Natural killer cell (primary cell): ENCODE measurements at regions not wholly inside any gene's neighbourhood (a gene's known extent, or its start where the extent isn't known, plus 50 kb on each side); places are given as distances from the start of the nearest gene placed in this dataset.

Experiments
- ATAC-seq, 3 donors: fragments of 150-1000 bp in 2 of 3; fragments of 200-7000 bp in 1 of 3; cut with Tn5 transposase; 1 replicate in 1 of 3; 2 replicates in 2 of 3; pipeline ENCODE4 v1.10.0; 2021; ENCODE audit warnings: mild to moderate bottlenecking in 2 of 3, moderate library complexity in 2 of 3
- DNase-seq, 2 donors: peaks; one replicate each; pipeline versions ENCODE4 v3.0.0 to v3.0.0-alpha.2; 2013 to 2021; ENCODE audit warnings: mixed read lengths in 1 of 2
- H3K27ac ChIP-seq: one replicate; pipeline ENCODE4 v1.5.1; 2013; ENCODE audit warnings: mild to moderate bottlenecking, low read length
- H3K27me3 ChIP-seq: one replicate; pipeline ENCODE4 v1.6.1; 2013; ENCODE audit warnings: low read length; ENCODE audit not compliant: control insufficient read depth, insufficient read depth
- H3K36me3 ChIP-seq: one replicate; pipeline ENCODE4 v1.6.1; 2013; ENCODE audit warnings: low read length; ENCODE audit not compliant: control insufficient read depth, insufficient read depth
- H3K4me1 ChIP-seq: one replicate; pipeline ENCODE4 v1.6.1; 2013; ENCODE audit warnings: low read length; ENCODE audit not compliant: control insufficient read depth, insufficient read depth
- H3K4me3 ChIP-seq: one replicate; pipeline ENCODE4 v1.5.1; 2013; ENCODE audit warnings: low read length
- H3K9me3 ChIP-seq: one replicate; pipeline ENCODE4 v1.6.1; 2013; ENCODE audit warnings: low read length; ENCODE audit not compliant: control insufficient read depth, insufficient read depth
- H3K27ac Mint-ChIP-seq, 2 donors: one replicate each; pipeline ENCODE4 v1.8.0; 2022; ENCODE audit warnings: mild to moderate bottlenecking in 2 of 2, mixed read lengths in 2 of 2, moderate library complexity in 1 of 2
- H3K27me3 Mint-ChIP-seq, 2 donors: one replicate each; pipeline ENCODE4 v1.8.0; 2022; ENCODE audit warnings: low read depth in 2 of 2, mixed read lengths in 2 of 2
- H3K36me3 Mint-ChIP-seq: one replicate; pipeline ENCODE4 v1.8.0; 2022; ENCODE audit warnings: mixed read lengths
- H3K4me1 Mint-ChIP-seq, 2 donors: one replicate each; pipeline ENCODE4 v1.8.0; 2022; ENCODE audit warnings: mixed read lengths in 2 of 2
- H3K4me3 Mint-ChIP-seq: one replicate; pipeline ENCODE4 v1.8.0; 2022; ENCODE audit warnings: mild to moderate bottlenecking, moderate library complexity, mixed read lengths
- H3K9me3 Mint-ChIP-seq, 2 donors: one replicate each; pipeline ENCODE4 v1.8.0; 2022; ENCODE audit warnings: mixed read lengths in 2 of 2
- CTCF ChIP-seq: fragments of 200-600 bp; IDR thresholded peaks from one replicate; pipeline ENCODE4 v1.8.0; 2022; ENCODE audit warnings: antibody characterized with exemption
- WGBS: methylation state at CpG from one replicate; pipeline ENCODE4 v1.1.7; 2013; ENCODE audit warnings: missing lambda C conversion rate; ENCODE audit not compliant: insufficient coverage; 5-methylcytosine and 5-hydroxymethylcytosine counted together
- intact Hi-C: fragments of 100-400 bp; cut with micrococcal nuclease; formaldehyde crosslinking; loops from one replicate; pipeline ENCODE4 v1.14.2; 2022

- TF ChIP-seq CTCF, result no peak
- Histone ChIP-seq H3K27ac (no peak overlapping the region), H3K4me1 (no peaks in the 10 kb centered on the region), H3K27me3 (no peaks in the 10 kb centered on the region), H3K9me3 (peaks cover 14% of the 10 kb centered on the region), H3K36me3 (no peaks in the 10 kb centered on the region), H3K4me3 (no peak overlapping the region)
- H3K4me3 Mint-ChIP-seq, result no peak overlapping the region
- DNase-seq (no peak), ATAC-seq (no peak)
- no peaks in the 10 kb centered on the region for H3K27me3 Mint-ChIP-seq
- H3K9me3 Mint-ChIP-seq, result peaks cover 5 to 14% of the 10 kb centered on the region in 2 donors
- H3K27ac Mint-ChIP-seq, result no peak overlapping the region
- 34% methylated on average over 81 of the region's 81 CpGs for WGBS
- peaks cover 8% of the 10 kb centered on the region for H3K36me3 Mint-ChIP-seq
- intact Hi-C loops, result no loop called here
- no peaks in the 10 kb centered on the region for H3K4me1 Mint-ChIP-seq
Measured at GRCh38 chr16:46428108-46429061, 192.8 kb downstream of the SHCBP1 start.

- Mint-ChIP-seq H3K9me3 (peaks cover 10 to 18% of the 10 kb centered on the region in 2 donors), H3K27ac (no peak overlapping the region)
- ATAC-seq, result no peak
Measured at GRCh38 chr16:46427340-46428107, 193.7 kb downstream of the SHCBP1 start.

GRCh38 chr16:46426336-46426735 lies 194.8 kb downstream of the SHCBP1 start:
- peaks cover 8% of the 10 kb centered on the region for H3K36me3 Mint-ChIP-seq
- no peak for TF ChIP-seq CTCF
- Histone ChIP-seq H3K4me3 (no peak overlapping the region), H3K27ac (no peak overlapping the region), H3K36me3 (no peaks in the 10 kb centered on the region), H3K9me3 (peaks cover 14% of the 10 kb centered on the region), H3K27me3 (no peaks in the 10 kb centered on the region), H3K4me1 (no peaks in the 10 kb centered on the region)
- H3K27ac Mint-ChIP-seq, result no peak overlapping the region
- WGBS, result 67% methylated on average over 1 of the region's 1 CpG
- no peaks in the 10 kb centered on the region for H3K27me3 Mint-ChIP-seq
- H3K9me3 Mint-ChIP-seq, result peaks cover 14 to 18% of the 10 kb centered on the region in 2 donors
- no peak overlapping the region for H3K4me3 Mint-ChIP-seq
- ATAC-seq (no peak), DNase-seq (no peak)
- intact Hi-C loops, result no loop called here
- no peaks in the 10 kb centered on the region for H3K4me1 Mint-ChIP-seq

More at GRCh38 chr16:46427340-46428107, 193.7 kb downstream of the SHCBP1 start:
- Mint-ChIP-seq H3K4me3 (no peak overlapping the region), H3K27me3 (no peaks in the 10 kb centered on the region), H3K36me3 (peaks cover 8% of the 10 kb centered on the region), H3K4me1 (no peaks in the 10 kb centered on the region)
- intact Hi-C loops, result no loop called here
- H3K4me3 ChIP-seq, result no peak overlapping the region
- WGBS, result 52% methylated on average over 48 of the region's 48 CpGs
- no peak for TF ChIP-seq CTCF
- H3K27ac ChIP-seq, result no peak overlapping the region
- H3K9me3 ChIP-seq, result peaks cover 14% of the 10 kb centered on the region
- no peaks in the 10 kb centered on the region for H3K4me1 ChIP-seq
- no peak for DNase-seq
- no peaks in the 10 kb centered on the region for H3K27me3 ChIP-seq
- no peaks in the 10 kb centered on the region for H3K36me3 ChIP-seq
